ENCODE measurements at regions not wholly inside any gene's neighbourhood (a gene's known extent, or its start where the extent isn't known, plus 50 kb on each side); places are given as distances from the start of the nearest gene placed in this dataset.

DNA sequence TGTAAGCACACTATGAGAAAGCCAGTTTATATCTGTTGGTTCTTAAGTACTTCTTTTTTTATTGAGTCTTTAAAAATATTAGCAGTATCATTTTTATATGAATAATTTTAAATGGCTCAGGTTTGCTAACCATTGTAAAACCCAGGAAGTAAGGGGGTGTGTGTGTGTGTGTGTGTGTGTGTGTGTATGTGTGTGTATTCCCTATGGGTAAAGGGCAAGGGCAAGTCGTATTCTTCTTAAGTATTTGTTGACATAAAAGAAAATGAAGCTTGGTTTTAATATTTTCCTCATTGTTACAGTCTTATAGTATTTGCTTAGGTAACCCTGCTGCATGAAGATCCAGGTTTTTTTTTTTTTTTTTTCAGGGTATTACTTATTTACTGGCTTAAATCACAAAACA, 495.0 kb upstream of the B3GALT2 start:
- DNase-seq: no peak

DNA sequence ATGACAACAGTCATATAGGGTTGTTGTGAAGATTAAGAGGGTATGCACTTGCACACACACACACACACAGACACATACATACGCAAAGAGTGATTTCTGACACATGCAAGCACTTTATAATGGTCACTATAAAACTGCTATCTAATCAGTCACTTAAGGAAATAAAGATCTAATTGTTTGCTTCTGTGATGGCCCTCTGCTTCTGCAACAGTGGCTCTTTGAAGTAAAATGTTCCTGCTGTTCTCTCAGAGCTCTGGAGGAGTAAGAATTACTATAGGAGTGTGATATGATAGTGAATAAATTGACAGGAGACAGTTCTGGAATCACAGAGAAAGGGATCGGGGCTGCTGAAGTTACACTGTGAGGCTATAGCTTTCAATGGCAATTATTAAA, 494.5 kb upstream of the B3GALT2 start:
- no peak for DNase-seq

DNA sequence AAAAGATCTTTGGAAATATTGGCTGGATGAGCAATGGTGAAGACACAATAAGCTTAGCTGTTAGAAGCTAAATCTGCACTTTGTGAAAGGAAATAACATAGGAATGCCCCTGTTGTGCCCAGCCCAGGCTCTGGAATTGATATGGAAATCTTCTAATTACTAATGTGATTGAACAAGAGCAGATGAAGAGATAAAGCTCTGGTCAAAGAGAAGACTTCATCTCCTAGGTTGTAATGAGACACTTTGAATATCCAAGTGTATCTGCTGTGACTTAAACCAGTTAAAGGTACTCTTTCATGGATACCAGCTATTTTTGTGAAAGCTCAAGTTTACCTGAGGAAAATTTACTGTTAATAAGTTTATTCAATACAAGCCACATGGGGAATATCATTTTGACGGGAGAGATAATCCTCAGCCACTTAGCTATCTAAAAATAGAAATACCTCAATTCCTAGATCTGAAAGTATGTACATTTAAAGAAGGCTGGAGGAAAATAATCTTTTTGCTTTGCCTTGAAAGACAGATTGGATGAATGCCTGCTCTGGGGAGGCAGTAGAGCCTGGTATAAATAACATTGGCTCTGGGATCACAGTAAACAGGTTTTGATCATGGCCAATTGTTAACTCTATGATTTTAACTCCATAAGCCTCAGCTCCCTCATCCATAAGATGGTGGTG, 494.0 kb upstream of the B3GALT2 start:
- DNase-seq: no peak

DNA sequence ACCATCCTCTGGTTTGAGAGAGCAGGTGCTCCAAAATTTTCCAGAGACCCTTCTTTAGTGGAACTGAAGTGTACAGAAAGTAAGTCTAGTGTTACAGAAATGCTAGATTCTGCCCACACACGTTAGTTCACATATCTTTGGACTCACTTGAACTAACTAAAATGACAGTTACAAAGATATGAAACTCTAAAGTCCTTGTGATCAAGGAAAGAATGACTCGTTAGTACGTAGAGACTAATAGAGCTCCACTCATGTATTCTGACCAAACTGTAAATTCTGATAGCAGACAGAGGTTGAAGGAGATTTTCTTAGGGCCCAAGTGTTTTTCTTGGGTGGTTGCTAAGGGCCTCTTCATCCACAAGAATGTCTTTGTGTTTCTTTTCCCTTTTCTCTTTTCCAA, 491.5 kb upstream of the B3GALT2 start:
- no peak for DNase-seq

DNA sequence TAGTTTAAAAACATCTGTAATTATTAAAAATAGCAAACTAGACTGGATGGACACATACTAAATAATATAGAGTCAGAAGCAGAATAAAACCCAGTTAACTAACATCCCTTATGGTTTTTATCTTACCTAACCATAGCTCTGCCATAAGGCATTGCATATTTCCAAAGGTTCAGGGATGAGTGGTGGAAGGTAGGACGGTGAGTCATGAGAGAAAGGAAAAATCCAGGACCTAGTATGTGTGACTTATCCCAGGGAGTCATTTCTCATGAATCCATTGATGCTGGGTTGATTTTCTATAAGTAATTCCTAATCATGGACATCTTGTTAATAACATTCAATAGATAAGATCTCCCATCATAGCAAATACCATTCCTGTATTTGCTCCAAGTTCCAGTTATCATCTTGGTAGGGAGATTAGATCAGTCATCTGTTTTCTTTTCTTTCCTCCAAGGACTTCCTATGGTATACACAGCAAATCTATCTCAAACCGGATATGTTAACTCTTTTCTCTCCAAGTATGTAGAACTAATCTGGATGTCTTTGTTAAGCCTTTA, 490.7 kb upstream of the B3GALT2 start:
- DNase-seq: peak; percentile 34

DNA sequence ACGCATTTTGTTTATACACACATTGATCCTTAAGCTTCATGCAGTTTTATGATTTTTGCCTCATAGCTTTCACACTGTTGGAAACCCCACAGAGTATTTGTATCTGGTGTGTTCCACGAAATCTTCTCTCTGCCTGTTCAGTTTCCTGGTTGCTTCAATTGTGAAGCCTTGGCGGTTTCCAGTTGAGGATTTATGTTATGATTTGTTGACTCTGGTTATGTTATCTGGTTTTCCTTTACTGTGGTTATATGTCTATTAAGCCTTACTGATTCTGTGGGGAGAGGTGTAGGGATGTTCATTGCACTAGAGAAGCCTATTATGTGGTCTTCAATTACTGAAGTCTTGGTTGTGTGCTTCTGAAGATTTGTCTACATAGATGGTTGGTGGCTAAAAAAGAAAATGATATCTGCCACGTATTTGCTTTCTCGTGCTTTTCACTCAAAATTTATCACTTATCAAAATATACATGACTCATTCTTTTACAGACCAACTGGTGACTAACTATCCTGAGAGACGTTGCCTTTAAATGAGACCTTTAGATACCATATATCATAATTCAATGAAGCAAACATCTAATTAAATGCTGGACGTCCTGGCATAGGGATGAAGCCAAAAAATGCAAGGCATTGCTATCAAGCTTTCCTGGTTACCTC, 488.0 kb upstream of the B3GALT2 start:
- DNase-seq: peak; percentile 40

DNA sequence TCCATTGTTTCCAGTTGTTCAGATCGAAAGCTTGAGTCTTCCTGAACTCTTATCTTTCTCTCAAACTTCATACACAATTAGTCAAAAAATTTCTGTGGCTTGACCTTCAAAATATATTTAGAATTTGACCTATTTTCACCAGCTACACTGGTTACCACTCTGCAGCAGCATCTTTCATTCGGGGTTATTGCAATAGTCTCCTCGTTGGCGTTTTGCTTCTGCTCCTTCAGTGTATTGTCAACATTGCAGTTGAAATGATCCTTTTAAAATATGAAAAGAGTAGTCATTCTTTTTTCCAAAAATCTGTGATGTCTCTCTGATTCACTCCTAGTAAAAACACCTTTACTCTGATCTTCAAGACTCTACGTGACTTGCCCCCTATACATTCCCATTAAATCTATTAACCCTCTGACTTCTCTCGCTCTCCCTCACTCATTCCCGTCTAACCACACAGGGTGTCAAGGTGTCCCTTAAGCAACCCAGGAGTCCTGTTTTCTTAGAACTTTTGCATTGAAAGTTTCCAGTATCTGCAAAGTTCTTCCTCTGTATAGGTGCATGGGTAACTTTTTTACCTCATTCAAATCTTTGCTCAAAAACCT, 480.2 kb upstream of the B3GALT2 start:
- no peak for DNase-seq

DNA sequence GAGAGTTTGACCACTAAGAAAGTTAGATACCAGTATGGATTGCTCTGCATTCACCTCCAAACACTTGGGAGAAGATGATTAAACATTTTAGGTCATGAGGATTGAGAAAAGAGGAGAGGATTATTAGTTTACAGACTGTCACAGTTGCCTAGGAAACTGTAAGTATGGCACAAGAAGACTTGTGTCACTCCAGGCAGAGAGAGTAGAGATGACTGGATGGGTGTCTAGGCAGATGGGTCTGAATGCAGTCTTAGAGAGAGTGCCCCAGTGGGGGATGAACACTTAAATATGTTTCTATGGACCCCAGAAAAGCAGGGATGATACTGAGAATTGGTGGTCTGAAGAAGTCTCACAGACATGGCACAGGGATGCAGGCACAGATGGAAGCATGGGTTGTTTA, 477.6 kb upstream of the B3GALT2 start:
- no peak for DNase-seq

DNA sequence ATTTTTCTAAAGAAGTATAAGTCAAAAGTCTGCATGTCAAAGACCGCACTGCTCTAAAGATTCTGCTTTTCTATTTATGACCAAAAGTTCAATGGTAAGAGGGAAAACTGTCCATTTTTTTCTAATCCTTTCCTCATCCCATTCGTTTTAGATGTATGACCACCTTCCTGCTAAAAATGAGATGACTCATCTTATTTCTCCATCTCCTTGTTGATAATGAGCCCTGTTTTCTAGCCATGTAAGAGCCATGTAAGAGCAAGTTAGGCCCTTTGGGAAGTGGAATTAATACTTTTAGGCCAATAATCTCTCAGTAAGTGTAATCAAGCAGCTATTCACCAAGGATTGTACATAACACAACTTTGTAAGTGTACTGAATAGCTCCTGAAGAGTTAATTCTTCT, 475.6 kb upstream of the B3GALT2 start:
- no peak for DNase-seq

DNA sequence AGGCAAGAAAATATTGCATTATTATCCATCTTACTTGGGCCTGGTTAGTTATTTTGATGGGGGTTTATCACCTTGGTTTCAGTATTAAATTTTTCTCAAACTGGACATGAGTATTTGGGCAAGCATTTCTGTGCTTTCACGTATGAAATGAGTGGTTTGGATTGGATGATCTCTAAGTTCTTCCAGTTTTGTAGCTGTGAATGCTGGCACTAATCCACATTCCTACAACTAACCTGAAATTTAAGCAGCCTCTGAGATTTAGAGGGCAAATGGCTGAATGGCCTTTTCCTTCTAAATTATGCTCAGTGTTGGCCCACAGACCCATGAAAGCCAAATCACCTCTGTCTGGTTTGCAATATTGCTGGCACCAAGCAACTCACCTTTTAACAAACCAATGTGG, 475.0 kb upstream of the B3GALT2 start:
- DNase-seq: no peak

DNA sequence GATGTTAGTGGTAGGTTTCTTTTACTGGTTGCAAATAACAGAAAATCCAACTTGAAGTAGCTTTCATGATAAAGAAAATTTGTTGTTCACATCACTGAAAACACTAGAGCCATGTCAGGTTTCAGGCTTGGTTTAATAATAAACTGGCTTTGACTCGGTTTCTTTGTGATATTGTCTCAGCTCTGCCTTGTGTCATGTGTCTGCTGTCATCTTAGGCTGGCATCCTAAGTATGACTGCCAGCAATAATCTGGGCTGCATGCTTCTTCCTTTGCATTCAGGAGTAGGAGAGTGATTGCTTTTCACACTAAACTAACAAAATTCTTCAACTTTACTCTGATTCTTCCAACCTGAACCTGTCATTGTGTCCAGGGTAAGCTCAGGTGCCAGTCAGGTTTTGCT, 474.0 kb upstream of the B3GALT2 start:
- no peak for DNase-seq

DNA sequence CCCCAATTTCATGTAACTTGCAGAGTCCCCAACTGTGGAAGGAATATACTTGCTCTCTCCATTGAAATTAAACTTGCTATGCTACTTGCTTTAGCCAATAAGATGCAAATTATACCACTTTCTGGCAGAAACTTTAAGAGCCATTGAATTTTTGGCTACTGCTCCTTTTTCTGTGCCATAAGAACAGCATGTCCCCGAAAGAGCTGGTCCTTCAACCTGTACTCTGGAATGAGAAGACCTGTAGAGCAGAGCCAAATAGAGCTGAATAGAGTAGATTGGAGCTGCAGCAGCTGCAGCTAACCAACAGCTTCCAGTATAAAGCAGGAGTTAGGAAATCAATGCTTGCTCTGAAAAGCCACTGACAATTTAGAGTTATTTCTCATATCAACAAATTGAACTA, 472.3 kb upstream of the B3GALT2 start:
- no peak for DNase-seq

DNA sequence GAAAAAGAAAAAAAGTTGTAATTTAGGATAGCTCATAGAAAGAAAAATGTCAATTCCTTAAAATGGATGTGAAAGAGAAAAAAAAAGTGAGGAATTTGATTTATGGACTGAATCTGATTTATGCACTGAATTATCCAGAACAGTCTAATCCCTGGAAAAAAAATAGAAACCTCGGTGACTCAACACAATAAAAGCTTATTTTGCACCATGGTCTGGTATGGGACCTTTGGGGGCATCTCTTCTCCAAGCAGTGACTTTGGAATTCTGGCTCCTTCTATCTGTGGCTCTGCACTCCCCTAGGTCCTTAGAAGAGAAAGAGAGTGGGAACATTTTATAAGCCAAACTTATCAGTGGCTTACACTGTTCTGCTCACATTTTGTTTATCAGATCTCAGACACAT, 471.7 kb upstream of the B3GALT2 start:
- DNase-seq: peak; percentile 33

DNA sequence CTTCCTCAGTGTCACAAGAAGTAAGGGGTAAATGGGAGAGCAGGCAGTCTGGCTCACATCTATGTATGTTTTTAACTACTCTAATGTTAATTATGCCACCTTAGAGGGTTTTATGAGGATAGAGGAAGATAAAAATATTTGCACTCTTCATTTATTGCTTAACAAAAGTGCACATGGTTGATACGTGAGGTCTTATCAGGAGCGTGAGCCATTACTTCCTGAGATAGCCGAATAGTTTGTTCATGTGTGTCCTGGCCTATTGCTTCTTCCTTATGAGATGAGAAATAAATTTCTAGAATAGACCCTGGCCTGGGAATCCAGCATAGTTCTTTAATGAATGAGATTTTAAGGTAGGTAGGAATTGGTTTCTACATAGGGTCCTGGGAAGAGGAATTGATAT, 471.1 kb upstream of the B3GALT2 start:
- DNase-seq: no peak

DNA sequence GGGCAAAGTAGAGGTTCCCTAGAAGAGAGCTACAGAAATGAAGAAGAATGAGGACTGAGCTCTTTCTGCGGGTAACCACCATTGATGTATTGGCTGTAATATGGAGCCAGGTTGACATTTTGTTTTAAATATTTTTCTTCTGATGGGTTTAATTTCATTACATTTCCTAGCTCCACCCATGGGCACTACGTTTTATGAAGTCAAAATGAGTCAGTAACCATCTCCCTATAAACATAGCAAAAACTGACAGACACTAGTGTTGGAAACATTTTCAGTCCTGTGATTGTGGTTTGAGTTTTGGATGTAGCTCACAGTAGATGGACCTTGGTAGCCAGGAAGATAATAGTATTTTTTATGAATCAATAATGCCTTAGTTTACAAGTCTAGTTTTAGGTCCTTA, 470.4 kb upstream of the B3GALT2 start:
- no peak for DNase-seq

DNA sequence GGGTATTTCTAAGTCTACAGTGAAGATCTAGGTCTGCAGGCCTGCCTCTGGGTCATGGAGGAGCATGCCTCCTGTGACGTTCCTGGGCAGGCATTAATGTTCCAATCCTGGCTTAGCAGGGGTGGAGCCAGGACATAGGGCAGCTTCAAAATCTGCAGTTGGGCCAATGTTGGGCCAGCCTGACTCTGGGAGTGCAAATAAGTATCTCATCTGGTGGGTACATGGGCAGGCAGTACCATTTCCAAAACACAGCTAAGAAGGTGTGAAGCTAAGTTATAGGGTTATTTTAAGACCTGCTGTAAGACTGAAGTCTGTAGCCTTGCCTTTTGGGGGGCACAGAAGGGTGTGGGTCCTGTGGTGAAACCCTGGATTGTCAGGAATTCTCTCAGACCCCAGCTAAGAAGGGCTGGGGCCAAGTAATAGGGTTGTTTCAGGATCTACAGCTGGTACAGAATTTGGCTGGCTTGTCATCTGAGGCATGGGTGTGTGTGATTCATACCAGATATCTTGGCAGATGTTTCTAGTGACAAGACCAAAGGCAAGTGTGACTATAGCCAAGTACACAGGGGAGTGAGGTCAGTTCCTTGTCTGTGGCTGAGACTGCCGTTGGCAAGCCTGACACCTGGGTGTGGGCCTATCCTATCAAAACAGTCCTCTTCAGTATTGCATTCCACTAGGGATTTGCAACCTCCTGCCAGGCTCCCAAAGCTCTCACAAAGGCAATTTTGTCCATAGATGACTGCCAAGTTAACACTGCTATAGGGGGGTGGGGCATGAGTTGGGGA, 468.7 kb upstream of the B3GALT2 start:
- DNase-seq: peak; percentile 25

DNA sequence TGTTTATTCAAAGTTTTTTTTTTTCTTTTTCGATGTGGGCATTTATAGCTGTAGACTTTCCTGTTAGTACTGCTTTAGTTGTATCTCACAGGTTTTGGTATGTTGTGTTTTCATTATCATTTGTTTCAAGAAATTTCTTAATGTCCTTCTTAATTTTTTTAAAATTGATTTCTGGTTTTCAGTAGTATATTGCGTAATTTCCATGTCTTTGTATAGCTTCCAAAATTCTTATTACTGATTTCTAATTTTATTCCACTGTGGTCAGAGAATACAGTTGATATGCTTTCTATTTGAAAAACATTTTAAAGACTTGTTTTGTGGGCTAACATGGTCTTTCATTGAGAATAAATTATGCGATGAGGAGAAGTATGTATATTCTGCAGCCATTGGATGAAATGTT, 463.2 kb upstream of the B3GALT2 start:
- no peak for DNase-seq

DNA sequence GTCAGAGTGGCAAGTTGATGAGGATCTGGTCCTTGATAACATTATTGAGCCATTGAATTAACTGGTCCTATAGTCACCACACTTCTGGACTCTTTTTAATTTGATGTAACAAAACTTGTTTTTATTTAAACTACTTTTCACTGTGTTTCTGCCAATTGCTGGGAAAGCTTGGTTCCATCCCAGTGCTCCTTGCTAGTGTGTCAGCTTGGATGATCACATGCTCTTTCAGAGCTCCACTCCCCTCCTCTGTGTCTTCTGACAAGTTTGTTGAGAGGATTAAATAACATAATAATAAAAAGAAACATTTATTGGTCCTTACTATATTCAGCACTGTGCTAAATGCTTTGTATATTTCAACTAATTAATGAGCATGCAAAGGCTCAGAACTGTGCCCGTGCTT, 448.5 kb upstream of the B3GALT2 start:
- no peak for DNase-seq

DNA sequence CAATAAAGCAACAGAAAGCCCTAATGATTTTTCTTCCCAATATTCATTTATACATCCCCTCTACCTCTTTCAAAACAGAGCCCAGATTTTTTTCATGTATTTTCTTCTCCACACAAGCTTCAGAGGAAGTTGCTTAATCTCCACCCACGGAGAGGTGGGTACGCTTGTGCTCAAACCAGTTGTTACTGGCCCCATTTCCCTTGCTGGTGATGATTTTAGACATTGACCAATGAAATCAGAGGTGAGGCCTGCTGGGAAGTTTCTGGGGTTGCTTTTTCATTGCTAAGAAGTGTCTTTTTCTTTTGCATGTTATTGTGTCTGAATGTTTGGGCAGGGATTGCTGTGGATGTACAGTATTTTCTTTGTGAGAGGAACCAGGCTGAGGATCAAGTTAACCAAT, 448.1 kb upstream of the B3GALT2 start:
- no peak for DNase-seq

DNA sequence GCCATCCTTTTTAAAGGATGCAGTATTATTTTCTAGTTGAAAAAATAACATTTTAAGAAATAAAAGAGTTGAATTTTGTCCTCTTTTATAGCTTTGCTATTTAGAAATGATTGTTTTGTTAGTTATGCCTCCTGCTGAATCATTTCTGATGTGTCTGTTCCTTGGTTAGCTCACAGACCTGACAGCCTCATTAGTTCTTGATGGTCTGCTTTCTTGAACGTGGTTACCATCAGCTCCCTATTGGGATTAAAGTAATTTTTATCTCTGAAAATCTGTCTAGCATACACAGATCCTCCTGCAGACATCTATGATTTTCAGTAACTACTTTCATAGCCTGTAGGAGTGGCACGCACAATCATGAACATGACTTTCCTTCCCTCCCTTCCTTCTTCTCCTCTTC, 447.6 kb upstream of the B3GALT2 start:
- DNase-seq: no peak

DNA sequence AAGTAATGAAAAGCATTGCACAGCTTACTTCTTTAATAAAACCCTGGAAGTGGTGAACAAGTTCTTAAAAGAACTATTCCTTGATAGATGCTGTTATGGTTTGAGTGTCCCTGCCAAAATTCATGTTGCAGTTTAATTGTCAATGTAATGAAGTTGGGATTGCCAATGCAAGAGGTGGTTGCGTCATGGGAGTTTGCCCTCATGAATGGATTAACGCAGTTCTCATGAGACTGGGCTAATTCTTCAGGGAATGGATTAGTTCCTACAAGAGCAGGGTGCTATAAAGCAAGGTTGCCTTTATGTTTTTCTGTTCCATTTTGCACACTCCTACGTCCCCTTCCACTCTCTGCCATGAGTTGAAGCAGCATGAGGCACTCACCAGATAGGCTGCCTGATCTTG, 446.7 kb upstream of the B3GALT2 start:
- no peak for DNase-seq

DNA sequence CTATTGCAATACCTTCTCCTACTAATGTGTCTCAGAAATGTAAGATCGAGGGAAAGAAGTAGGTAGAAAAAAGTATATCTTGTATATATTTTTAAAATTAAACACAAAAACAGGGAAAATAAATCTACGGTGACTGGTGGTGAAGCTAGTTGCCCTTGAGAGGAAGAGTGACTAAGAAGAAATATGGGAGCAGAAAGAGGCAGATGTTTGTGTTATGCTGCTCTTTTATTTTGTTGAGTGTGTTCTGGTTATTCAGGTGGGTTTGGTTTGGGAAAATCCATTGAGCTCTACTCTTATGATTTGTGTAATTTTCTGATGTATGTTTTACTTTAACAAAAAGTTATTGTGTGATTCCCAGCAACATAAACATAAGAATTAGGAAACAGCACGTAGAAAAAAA, 444.9 kb upstream of the B3GALT2 start:
- DNase-seq: no peak

DNA sequence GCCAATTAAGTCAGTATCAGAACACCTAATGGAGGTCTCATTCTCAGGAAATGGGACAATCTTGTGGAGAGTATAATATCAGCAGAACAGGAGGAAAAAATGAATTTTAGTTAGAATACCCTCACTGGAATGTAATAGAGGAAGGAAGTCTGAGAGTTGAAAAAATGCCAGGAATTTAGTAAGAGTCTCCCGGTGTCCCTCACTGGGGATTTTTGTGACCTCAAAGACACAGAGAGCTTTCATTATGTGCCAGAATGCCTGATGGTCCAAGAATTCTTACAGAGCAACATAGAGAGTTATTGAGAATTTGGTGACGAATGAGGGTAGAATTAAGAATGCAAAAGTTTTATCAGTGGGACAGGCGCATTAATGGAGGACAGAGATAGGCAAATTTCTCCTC, 443.5 kb upstream of the B3GALT2 start:
- DNase-seq: peak; percentile 31

DNA sequence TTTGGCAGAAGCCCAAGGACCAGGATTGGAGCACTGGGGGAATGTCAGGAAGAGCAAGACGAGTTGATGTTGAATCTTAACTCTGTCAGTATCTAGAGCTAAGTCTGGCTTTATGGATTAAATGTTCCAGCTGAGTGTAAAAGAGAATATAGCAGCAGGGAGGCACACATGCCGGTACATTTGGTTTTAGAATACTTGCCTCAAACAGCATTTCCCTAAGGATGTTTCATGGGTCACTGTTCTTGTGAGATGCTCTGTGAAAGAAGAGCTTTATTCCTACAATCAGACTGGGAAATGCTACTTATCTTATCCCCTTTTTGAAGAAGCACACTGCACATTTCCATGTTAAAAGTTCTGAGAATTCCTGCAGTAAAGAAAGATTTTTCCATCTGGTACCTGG, 440.3 kb upstream of the B3GALT2 start:
- DNase-seq: no peak

Data from EL (cell line).